ENCODE measurements at regions not wholly inside any gene's neighbourhood (a gene's known extent, or its start where the extent isn't known, plus 50 kb on each side); places are given as distances from the start of the nearest gene placed in this dataset.

GRCh38 chr13:91058066-91058465 lies 289.4 kb upstream of the MIR17HG start:
- Histone ChIP-seq H3K36me3 (no peaks in the 10 kb centered on the region), H3K27me3 (no peaks in the 10 kb centered on the region), H3K4me1 (no peaks in the 10 kb centered on the region), H3K4me3 (replicated peaks in 1 of 3) (no peak overlapping the region), H3K9me3 (no peaks in the 10 kb centered on the region), H3K27ac (no peak overlapping the region)
- WGBS, 2 donors = 84 to 89% methylated on average over 2 of the region's 2 CpGs
- TF ChIP-seq POLR2A (IDR thresholded peaks at IDR 0.05) (no peak), CTCF (IDR thresholded peaks at IDR 0.05) (no peak)
- DNase-seq = no peak
- intact Hi-C loops (cut with DNase I) = no loop called here

- no peaks in the 10 kb centered on the region for H3K27me3 ChIP-seq
- no peaks in the 10 kb centered on the region for H3K4me1 ChIP-seq
- TF ChIP-seq CTCF (IDR thresholded peaks at IDR 0.05) (no peak), POLR2A (IDR thresholded peaks at IDR 0.05) (no peak)
- H3K27ac ChIP-seq = no peak overlapping the region
- no peak for DNase-seq
- H3K4me3 ChIP-seq (replicated peaks in 1 of 3) = no peak overlapping the region
- no peaks in the 10 kb centered on the region for H3K36me3 ChIP-seq
- no peaks in the 10 kb centered on the region for H3K9me3 ChIP-seq
- intact Hi-C loops (cut with DNase I) = no loop called here
Measured at GRCh38 chr13:91058919-91059318, 288.6 kb upstream of the MIR17HG start.

- Histone ChIP-seq H3K4me1 (no peaks in the 10 kb centered on the region), H3K27me3 (no peaks in the 10 kb centered on the region), H3K27ac (no peak overlapping the region), H3K36me3 (no peaks in the 10 kb centered on the region), H3K4me3 (replicated peaks in 1 of 3) (no peak overlapping the region), H3K9me3 (no peaks in the 10 kb centered on the region)
- no peak for DNase-seq
- intact Hi-C loops (cut with DNase I) = no loop called here
- TF ChIP-seq POLR2A (IDR thresholded peaks at IDR 0.05) (no peak), CTCF (IDR thresholded peaks at IDR 0.05) (no peak)
- 75% methylated on average over 4 of the region's 4 CpGs for WGBS, 2 donors
Measured at GRCh38 chr13:91066745-91067144, 280.7 kb upstream of the MIR17HG start.

- H3K9me3 ChIP-seq = no peaks in the 10 kb centered on the region
- H3K4me1 ChIP-seq = no peaks in the 10 kb centered on the region
- H3K4me3 ChIP-seq (replicated peaks in 1 of 3) = no peak overlapping the region
- WGBS, 2 donors = 92 to 97% methylated on average over 2 of the region's 2 CpGs
- H3K36me3 ChIP-seq = no peaks in the 10 kb centered on the region
- no peak overlapping the region for H3K27ac ChIP-seq
- no peak for DNase-seq
- H3K27me3 ChIP-seq = no peaks in the 10 kb centered on the region
- TF ChIP-seq POLR2A (IDR thresholded peaks at IDR 0.05) = no peak
- TF ChIP-seq CTCF (IDR thresholded peaks at IDR 0.05) = no peak
- intact Hi-C loops (cut with DNase I) = no loop called here
Measured at GRCh38 chr13:91072486-91072885, 275.0 kb upstream of the MIR17HG start.

GRCh38 chr13:91074091-91074490 lies 273.4 kb upstream of the MIR17HG start:
- Histone ChIP-seq H3K36me3 (no peaks in the 10 kb centered on the region), H3K27ac (no peak overlapping the region), H3K4me3 (replicated peaks in 1 of 3) (no peak overlapping the region), H3K9me3 (no peaks in the 10 kb centered on the region), H3K4me1 (no peaks in the 10 kb centered on the region), H3K27me3 (no peaks in the 10 kb centered on the region)
- intact Hi-C loops (cut with DNase I) = no loop called here
- TF ChIP-seq POLR2A (IDR thresholded peaks at IDR 0.05) = no peak
- TF ChIP-seq CTCF (IDR thresholded peaks at IDR 0.05) = no peak
- DNase-seq = no peak
- WGBS, 2 donors = 92 to 93% methylated on average over 2 of the region's 2 CpGs

All from thyroid gland (tissue), 4 donors.